GM12892 (cell line): ENCODE measurements at regions not wholly inside any gene's neighbourhood (a gene's known extent, or its start where the extent isn't known, plus 50 kb on each side); places are given as distances from the start of the nearest gene placed in this dataset.

Experiments
- POLR2A ChIP-seq: IDR thresholded peaks from 2 replicates; pipeline ENCODE4 v1.6.1; 2011; ENCODE audit warnings: low read depth, low read length, control low read depth
- POLR2AphosphoS5 ChIP-seq: IDR thresholded peaks from 2 replicates; pipeline ENCODE4 v1.6.1; 2011; ENCODE audit warnings: low read depth, low read length, control low read depth

DNA sequence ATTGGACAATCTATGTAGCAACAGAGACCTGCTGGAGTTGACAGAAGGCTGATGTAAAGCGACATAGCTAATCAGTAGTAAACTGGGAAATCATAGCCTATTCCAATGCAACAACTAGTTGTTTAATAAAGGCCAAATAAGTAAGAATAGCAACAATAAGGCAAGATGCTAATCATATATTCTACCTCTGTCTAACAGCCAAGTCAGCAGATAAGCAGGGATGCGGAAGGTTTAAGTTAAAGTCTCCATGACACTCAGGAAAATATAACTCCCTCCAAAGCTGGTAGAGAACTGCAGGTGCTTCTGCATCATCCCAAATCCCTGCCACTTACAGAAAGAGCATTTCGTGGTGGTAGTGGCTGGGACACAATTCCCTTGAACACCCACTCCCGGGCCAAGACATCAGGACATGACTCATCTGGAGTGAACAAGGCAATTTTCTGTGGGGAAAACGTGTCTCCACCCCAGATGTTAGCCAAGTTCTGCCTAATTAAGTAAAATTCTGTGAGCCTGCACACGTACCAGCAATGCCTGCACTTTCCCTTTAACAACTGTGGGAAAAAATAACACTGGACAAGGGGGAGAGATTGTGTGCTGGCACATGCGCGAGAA lies 413.6 kb upstream of the ID2 start:
- no peak for TF ChIP-seq POLR2A
- TF ChIP-seq POLR2AphosphoS5 = no peak
